ENCODE measurements at regions not wholly inside any gene's neighbourhood (a gene's known extent, or its start where the extent isn't known, plus 50 kb on each side); places are given as distances from the start of the nearest gene placed in this dataset.
A peak's percentile ranks its signal among the peaks of the same experiment; 100 is the strongest.

- H3K18ac ChIP-seq (ENCODE audit: extremely low read depth, low read length), result no peak overlapping the region
- H3K14ac ChIP-seq (ENCODE audit: insufficient read length), result no peak overlapping the region
- no peak overlapping the region for H2BK5ac ChIP-seq (ENCODE audit: low read depth, low read length)
- H2BK20ac ChIP-seq (ENCODE audit: low read length), result no peak overlapping the region
- WGBS, 2 experiments (ENCODE audit: extremely low coverage in 1 of 2, insufficient coverage in 1 of 2, insufficient read length in 1 of 2, insufficient replicate concordance in 2 of 2, low coverage in 1 of 2, low lambda C conversion rate in 2 of 2, missing lambda C conversion rate in 1 of 2), result 57% methylated on average over 3 of the region's 3 CpGs; no CpG with 5 or more reads in 1 of the 2 experiments
- H2BK15ac ChIP-seq (ENCODE audit: low read length), result no peak overlapping the region
- no peak overlapping the region for H3K23ac ChIP-seq (ENCODE audit: insufficient read length)
- no peaks in the 10 kb centered on the region; a peak in 1 of 7 replicates for H3K27me3 ChIP-seq (replicated peaks in 1 of 4; ENCODE audit: control insufficient read depth in 3 of 4, extremely low read depth in 1 of 4, insufficient read depth in 3 of 4, low read length in 3 of 4)
- no peak overlapping the region for H3K27ac ChIP-seq (ENCODE audit: low read depth, low read length)
- no peak overlapping the region for H3K4me2 ChIP-seq (ENCODE audit: insufficient read depth in 1 of 2, low read depth in 2 of 2, low read length in 2 of 2)
- no peaks in the 10 kb centered on the region for H3K79me1 ChIP-seq (ENCODE audit: low read depth, low read length)
- no peak overlapping the region for H3K9ac ChIP-seq (replicated peaks in 1 of 4; ENCODE audit: extremely low read depth in 1 of 4, low read depth in 3 of 4, low read length in 3 of 4)
- peak overlapping the region; percentile 58; the same call in 1 of the 2 replicates for H2AFZ ChIP-seq (ENCODE audit: low read length)
- H2AK5ac ChIP-seq (ENCODE audit: low read depth, low read length), result no peak overlapping the region
- ChIA-PET POLR2A (ENCODE audit: partially characterized antibody) (no interaction called here), CTCF (ENCODE audit: partially characterized antibody) (interaction anchor here (0.7 kb wide), 1 partner anchor 799 kb away, joined by 3 read pairs; no protein-coding TSS in a partner anchor)
- H3K4ac ChIP-seq (replicated peaks; ENCODE audit: insufficient read length, low read depth, low read length), result no peak overlapping the region
- no peak overlapping the region for H2BK12ac ChIP-seq (ENCODE audit: low read depth, low read length)
- DNase-seq (ENCODE audit: low read depth in 1 of 2, low spot score in 2 of 2) (no peak), FAIRE-seq (no peak)
- no peaks in the 10 kb centered on the region for H3K23me2 ChIP-seq (ENCODE audit: low read depth, low read length)
- no peaks in the 10 kb centered on the region for H3K9me3 ChIP-seq (ENCODE audit: insufficient read depth in 2 of 2, low read depth in 1 of 2, low read length in 1 of 2)
- no peak overlapping the region for H4K5ac ChIP-seq (ENCODE audit: insufficient read length, low read depth, low read length)
- no peak overlapping the region for H3K4me3 ChIP-seq (ENCODE audit: extremely low read depth in 1 of 4, insufficient read depth in 2 of 4, low read depth in 3 of 4, low read length in 4 of 4)
- H3K56ac ChIP-seq (replicated peaks; ENCODE audit: insufficient read length, low read depth, low read length), result no peak overlapping the region
- H3K79me2 ChIP-seq (ENCODE audit: control insufficient read depth in 1 of 2, insufficient read depth in 2 of 2, low read length in 2 of 2), result no peaks in the 10 kb centered on the region
- no peaks in the 10 kb centered on the region for H3K36me3 ChIP-seq (ENCODE audit: control insufficient read depth in 2 of 4, insufficient read depth in 4 of 4, low read length in 3 of 4)
- H3K4me1 ChIP-seq (replicated peaks in 1 of 4; ENCODE audit: control insufficient read depth in 3 of 4, insufficient read depth in 4 of 4, low read length in 3 of 4), result peaks cover 0 to 2% (median 0%) of the 10 kb centered on the region in 4 experiments; a peak in 1 of 7 replicates
- no peaks in the 10 kb centered on the region for H4K20me1 ChIP-seq (replicated peaks in 1 of 2; ENCODE audit: control insufficient read depth in 1 of 2, insufficient read depth in 2 of 2, low read length in 2 of 2)
- H4K8ac ChIP-seq (ENCODE audit: extremely low read depth, insufficient read depth, low read length), result no peak overlapping the region
- H4K91ac ChIP-seq (replicated peaks; ENCODE audit: insufficient read length, low read length), result no peak overlapping the region
- H2BK120ac ChIP-seq (replicated peaks; ENCODE audit: low read depth, low read length), result no peak overlapping the region
- no peak for TF ChIP-seq RAD21 (IDR thresholded peaks at IDR 0.05 in 1 of 2, conservative IDR thresholded peaks at IDR 0.05 in 1 of 2; ENCODE audit: low read depth in 2 of 2, low read length in 2 of 2)
- TF ChIP-seq RXRA (IDR thresholded peaks at IDR 0.05; ENCODE audit: insufficient read depth, low read depth, low read length), result no peak
- no peak for TF ChIP-seq CREB1 (IDR thresholded peaks at IDR 0.05)
- TF ChIP-seq CBX5 (IDR thresholded peaks at IDR 0.05; ENCODE audit: low read depth, low read length), result no peak
- no peak for TF ChIP-seq CBX8 (IDR thresholded peaks at IDR 0.05; ENCODE audit: borderline replicate concordance, low read depth, low read length)
- no peak for TF ChIP-seq JUN (IDR thresholded peaks at IDR 0.05; ENCODE audit: low read depth, low read length)
- TF ChIP-seq SUZ12 (IDR thresholded peaks at IDR 0.05; ENCODE audit: low read length), result no peak
- TF ChIP-seq CEBPB (IDR thresholded peaks at IDR 0.05; ENCODE audit: low read depth, low read length), result no peak
- TF ChIP-seq SIN3A (conservative IDR thresholded peaks at IDR 0.05 in 1 of 2, IDR thresholded peaks at IDR 0.05 in 1 of 2; ENCODE audit: low read depth in 1 of 2, low read length in 2 of 2), result no peak
- TF ChIP-seq, protein P1, sequence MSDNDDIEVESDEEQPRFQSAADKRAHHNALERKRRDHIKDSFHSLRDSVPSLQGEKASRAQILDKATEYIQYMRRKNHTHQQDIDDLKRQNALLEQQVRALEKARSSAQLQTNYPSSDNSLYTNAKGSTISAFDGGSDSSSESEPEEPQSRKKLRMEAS (IDR thresholded peaks at IDR 0.05), result no peak
- no peak for TF ChIP-seq RNF2 (IDR thresholded peaks at IDR 0.05; ENCODE audit: borderline replicate concordance, low read depth, low read length, missing control alignments, poor library complexity, severe bottlenecking)
- no peak for TF ChIP-seq EP300 (IDR thresholded peaks at IDR 0.05; ENCODE audit: borderline replicate concordance in 1 of 2, low read depth in 2 of 2, low read length in 2 of 2)
- no peak for TF ChIP-seq SAP30 (IDR thresholded peaks at IDR 0.05; ENCODE audit: insufficient read depth, insufficient replicate concordance, low read length)
Observed at GRCh38 chr4:81555489-81555888, 83.8 kb upstream of the RASGEF1B start.

Data from H1 (cell line).